Activated T-helper 17 cell treated with anti-CD3 and anti-CD28 coated beads, Interleukin-2, amount 50 U/mL, for 72 hours (primary cell): ENCODE measurements at regions not wholly inside any gene's neighbourhood (a gene's known extent, or its start where the extent isn't known, plus 50 kb on each side); places are given as distances from the start of the nearest gene placed in this dataset.
"Not testable (repeated sequence)": the region's sequence is repeated elsewhere in the genome, so short reads cannot be mapped to it uniquely, and the experiment has no call there.

Source experiments
- ATAC-seq: fragments of 150-1000 bp; cut with Tn5 transposase; replicated peaks from 2 replicates; pipeline ENCODE4 v1.10.0; 2021; ENCODE audit warnings: mild to moderate bottlenecking, moderate library complexity
- H3K27ac Mint-ChIP-seq: one replicate; pipeline ENCODE4 v1.8.0; 2022; ENCODE audit warnings: mixed read lengths
- H3K27me3 Mint-ChIP-seq: one replicate; pipeline ENCODE4 v1.8.0; 2022; ENCODE audit warnings: mixed read lengths
- H3K36me3 Mint-ChIP-seq: one replicate; pipeline ENCODE4 v1.8.0; 2022; ENCODE audit warnings: low read depth, mild to moderate bottlenecking, mixed read lengths
- H3K4me1 Mint-ChIP-seq: one replicate; pipeline ENCODE4 v1.8.0; 2022; ENCODE audit warnings: mixed read lengths
- H3K4me3 Mint-ChIP-seq: one replicate; pipeline ENCODE4 v1.8.0; 2022; ENCODE audit warnings: mild to moderate bottlenecking, mixed read lengths
- H3K9me3 Mint-ChIP-seq: one replicate; pipeline ENCODE4 v1.8.0; 2022; ENCODE audit warnings: mixed read lengths

DNA sequence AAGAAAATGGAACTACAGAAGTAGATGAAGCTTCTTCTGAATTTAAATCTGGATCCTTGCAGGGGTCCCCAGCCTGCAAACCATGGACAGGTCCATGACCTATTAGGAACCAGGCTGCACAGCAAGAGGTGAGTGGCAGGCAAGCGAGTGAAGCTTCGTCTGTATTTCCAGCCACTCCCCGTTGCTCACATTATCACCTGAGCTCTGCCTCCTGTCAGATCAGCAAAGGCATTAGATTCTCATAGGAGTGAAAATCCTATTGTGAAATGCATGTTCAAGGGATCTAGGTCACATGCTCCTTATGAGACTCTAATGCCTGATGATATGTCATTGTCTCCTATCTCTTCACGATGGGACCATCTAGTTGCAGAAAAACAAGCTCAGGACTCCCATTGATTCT lies 79.8 kb upstream of the MLN start:
- not testable (repeated sequence) for H3K4me1 Mint-ChIP-seq, H3K36me3 Mint-ChIP-seq, H3K27me3 Mint-ChIP-seq, H3K9me3 Mint-ChIP-seq, ATAC-seq, H3K27ac Mint-ChIP-seq, H3K4me3 Mint-ChIP-seq

DNA sequence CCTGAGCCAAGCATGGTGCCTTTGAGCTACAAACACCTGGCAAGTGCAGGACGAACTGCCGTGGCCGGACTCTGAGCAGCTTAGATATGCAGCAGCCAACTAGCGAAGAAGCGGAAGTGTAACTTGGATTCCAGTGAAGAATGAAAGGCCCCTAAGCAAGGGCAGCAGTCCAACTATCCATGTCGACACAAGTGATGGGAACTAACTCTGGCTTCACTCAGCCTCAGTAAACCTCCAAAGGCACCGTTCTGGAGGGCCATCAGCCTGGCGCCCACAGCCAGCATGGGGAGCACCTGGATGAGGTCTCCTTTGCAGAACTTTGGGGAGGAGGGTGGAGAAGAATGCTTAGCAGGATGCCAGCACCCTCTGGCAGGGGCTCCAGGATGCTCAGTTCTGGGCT lies 78.4 kb upstream of the MLN start:
- Mint-ChIP-seq H3K27me3 (no peaks in the 10 kb centered on the region), H3K36me3 (no peaks in the 10 kb centered on the region), H3K4me3 (no peak overlapping the region), H3K4me1 (peaks cover 6% of the 10 kb centered on the region), H3K9me3 (no peaks in the 10 kb centered on the region), H3K27ac (no peak overlapping the region)
- no peak for ATAC-seq

GRCh38 chr6:33880766-33881165 lies 77.0 kb upstream of the MLN start:
- Mint-ChIP-seq H3K36me3 (no peaks in the 10 kb centered on the region), H3K9me3 (no peaks in the 10 kb centered on the region), H3K4me3 (no peak overlapping the region), H3K4me1 (no peaks in the 10 kb centered on the region), H3K27ac (no peak overlapping the region), H3K27me3 (no peaks in the 10 kb centered on the region)
- no peak for ATAC-seq

GRCh38 chr6:33880104-33880678 lies 76.4 kb upstream of the MLN start:
- no peak overlapping the region for H3K27ac Mint-ChIP-seq
- ATAC-seq, result no peak
- no peak overlapping the region for H3K4me3 Mint-ChIP-seq
- H3K4me1 Mint-ChIP-seq, result no peaks in the 10 kb centered on the region
- no peaks in the 10 kb centered on the region for H3K9me3 Mint-ChIP-seq
- no peaks in the 10 kb centered on the region for H3K36me3 Mint-ChIP-seq
- H3K27me3 Mint-ChIP-seq, result no peaks in the 10 kb centered on the region

- H3K36me3 Mint-ChIP-seq, result no peaks in the 10 kb centered on the region
- no peak overlapping the region for H3K4me3 Mint-ChIP-seq
- no peaks in the 10 kb centered on the region for H3K9me3 Mint-ChIP-seq
- ATAC-seq, result no peak
- H3K27me3 Mint-ChIP-seq, result no peaks in the 10 kb centered on the region
- H3K27ac Mint-ChIP-seq, result no peak overlapping the region
- H3K4me1 Mint-ChIP-seq, result no peaks in the 10 kb centered on the region
Observed at GRCh38 chr6:33878562-33878961, 74.8 kb upstream of the MLN start.

DNA sequence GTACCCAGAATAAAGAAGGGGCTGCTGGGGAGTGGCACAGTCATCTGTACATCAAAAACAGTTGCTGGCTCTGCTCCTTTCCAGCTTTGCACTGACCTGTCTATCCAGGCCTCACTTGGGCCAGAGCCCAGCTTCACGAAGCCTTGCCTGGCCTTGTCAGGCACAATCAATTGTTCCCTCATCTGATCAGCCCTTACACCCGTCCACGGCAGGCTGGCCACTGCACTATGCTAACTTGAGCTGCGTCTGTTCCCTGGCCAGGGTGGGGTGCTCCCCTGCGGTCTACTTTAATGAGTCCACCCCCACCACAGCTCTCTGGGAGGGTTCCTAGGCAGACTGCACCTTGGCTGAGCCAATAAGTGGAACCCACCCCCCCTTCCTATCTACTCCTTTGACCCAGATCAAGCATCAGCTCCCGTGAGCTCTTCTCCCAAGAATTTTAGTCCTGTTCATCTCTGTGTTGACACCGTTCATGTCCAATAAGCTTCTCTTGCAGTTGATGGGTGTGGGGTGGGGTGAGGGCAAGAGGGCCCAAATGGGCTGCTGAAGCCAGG lies 74.3 kb upstream of the MLN start:
- Mint-ChIP-seq H3K27ac (no peak overlapping the region), H3K27me3 (no peaks in the 10 kb centered on the region), H3K9me3 (no peaks in the 10 kb centered on the region), H3K4me3 (no peak overlapping the region), H3K36me3 (no peaks in the 10 kb centered on the region), H3K4me1 (no peaks in the 10 kb centered on the region)
- ATAC-seq, result no peak

DNA sequence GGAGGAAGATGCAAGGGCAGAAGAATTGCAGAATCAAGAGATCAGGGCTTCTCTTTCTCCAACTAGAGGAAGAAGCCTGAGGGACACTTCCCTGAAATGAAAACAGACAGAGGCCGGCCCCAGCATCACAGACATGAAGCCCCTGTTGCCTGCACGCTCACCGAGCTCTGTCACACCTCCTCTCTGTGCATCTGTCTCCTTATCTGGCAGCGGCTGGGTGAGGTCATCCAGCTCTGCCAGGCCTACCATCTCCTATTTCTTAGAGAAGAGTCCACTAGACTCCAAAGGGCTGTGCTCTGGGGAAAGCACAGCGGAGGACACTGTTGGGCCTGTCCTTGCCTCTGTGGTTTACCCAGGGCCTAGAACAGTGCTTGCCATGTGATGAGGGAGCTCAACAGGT lies 71.9 kb upstream of the MLN start:
- no peaks in the 10 kb centered on the region for H3K9me3 Mint-ChIP-seq
- peaks cover 3% of the 10 kb centered on the region for H3K27me3 Mint-ChIP-seq
- ATAC-seq, result no peak
- no peak overlapping the region for H3K4me3 Mint-ChIP-seq
- no peak overlapping the region for H3K27ac Mint-ChIP-seq
- H3K36me3 Mint-ChIP-seq, result no peaks in the 10 kb centered on the region
- no peaks in the 10 kb centered on the region for H3K4me1 Mint-ChIP-seq

GRCh38 chr6:33875141-33875581 lies 71.4 kb upstream of the MLN start:
- Mint-ChIP-seq H3K27me3 (peaks cover 3% of the 10 kb centered on the region), H3K9me3 (no peaks in the 10 kb centered on the region), H3K4me3 (no peak overlapping the region), H3K4me1 (no peaks in the 10 kb centered on the region), H3K36me3 (no peaks in the 10 kb centered on the region), H3K27ac (peak overlapping the region; percentile 9)
- ATAC-seq, result no peak

GRCh38 chr6:33874136-33874760 lies 70.4 kb upstream of the MLN start:
- no peak for ATAC-seq

GRCh38 chr6:33872761-33873160 lies 69.0 kb upstream of the MLN start:
- Mint-ChIP-seq H3K27me3 (peaks cover 3% of the 10 kb centered on the region), H3K27ac (no peak overlapping the region), H3K9me3 (no peaks in the 10 kb centered on the region), H3K36me3 (no peaks in the 10 kb centered on the region), H3K4me3 (no peak overlapping the region), H3K4me1 (no peaks in the 10 kb centered on the region)
- ATAC-seq, result no peak

More at GRCh38 chr6:33874136-33874760, 70.4 kb upstream of the MLN start:
- H3K36me3 Mint-ChIP-seq, result no peaks in the 10 kb centered on the region
- H3K27ac Mint-ChIP-seq, result no peak overlapping the region
- H3K4me1 Mint-ChIP-seq, result no peaks in the 10 kb centered on the region
- no peak overlapping the region for H3K4me3 Mint-ChIP-seq
- peaks cover 3% of the 10 kb centered on the region for H3K27me3 Mint-ChIP-seq
- H3K9me3 Mint-ChIP-seq, result no peaks in the 10 kb centered on the region

GRCh38 chr6:33869826-33870423 lies 66.1 kb upstream of the MLN start:
- Mint-ChIP-seq H3K4me3 (no peak overlapping the region), H3K27me3 (peaks cover 3% of the 10 kb centered on the region), H3K36me3 (no peaks in the 10 kb centered on the region), H3K27ac (no peak overlapping the region), H3K9me3 (no peaks in the 10 kb centered on the region), H3K4me1 (no peaks in the 10 kb centered on the region)
- no peak for ATAC-seq

GRCh38 chr6:33869121-33869520 lies 65.3 kb upstream of the MLN start:
- H3K27ac Mint-ChIP-seq, result no peak overlapping the region
- peaks cover 2% of the 10 kb centered on the region for H3K4me1 Mint-ChIP-seq
- no peak for ATAC-seq
- H3K27me3 Mint-ChIP-seq, result peaks cover 3% of the 10 kb centered on the region
- H3K9me3 Mint-ChIP-seq, result no peaks in the 10 kb centered on the region
- H3K36me3 Mint-ChIP-seq, result no peaks in the 10 kb centered on the region
- H3K4me3 Mint-ChIP-seq, result no peak overlapping the region

DNA sequence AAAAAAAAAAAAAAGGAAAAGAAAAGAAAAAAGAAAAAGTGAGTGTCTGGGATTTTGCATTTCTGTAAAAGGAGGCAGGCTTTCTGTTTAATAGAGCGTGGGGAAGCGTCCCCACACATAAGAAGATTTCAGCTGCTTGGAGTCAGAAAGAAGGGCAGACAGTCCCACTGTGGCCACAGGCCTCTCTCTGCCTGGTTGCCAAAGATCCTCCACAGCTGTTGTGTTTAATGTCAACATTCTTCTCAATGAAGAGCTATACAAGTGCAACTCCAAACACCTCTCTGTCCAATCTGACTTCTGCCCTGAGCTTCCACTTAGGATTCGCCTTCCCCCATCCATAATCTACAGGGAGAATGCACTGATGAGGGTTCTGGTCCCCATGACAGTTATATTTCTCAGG lies 64.3 kb upstream of the MLN start:
- Mint-ChIP-seq H3K4me3 (no peak overlapping the region), H3K27me3 (peaks cover 3% of the 10 kb centered on the region), H3K36me3 (no peaks in the 10 kb centered on the region), H3K27ac (no peak overlapping the region), H3K4me1 (peaks cover 7% of the 10 kb centered on the region), H3K9me3 (no peaks in the 10 kb centered on the region)
- ATAC-seq, result no peak

- no peak overlapping the region for H3K27ac Mint-ChIP-seq
- no peaks in the 10 kb centered on the region for H3K36me3 Mint-ChIP-seq
- no peak for ATAC-seq
- H3K27me3 Mint-ChIP-seq, result no peaks in the 10 kb centered on the region
- peaks cover 22% of the 10 kb centered on the region for H3K4me1 Mint-ChIP-seq
- H3K4me3 Mint-ChIP-seq, result no peak overlapping the region
- H3K9me3 Mint-ChIP-seq, result no peaks in the 10 kb centered on the region
Observed at GRCh38 chr6:33865478-33866077, 61.8 kb upstream of the MLN start.
